Loucy (cell line): ENCODE measurements at regions not wholly inside any gene's neighbourhood (a gene's known extent, or its start where the extent isn't known, plus 50 kb on each side); places are given as distances from the start of the nearest gene placed in this dataset.

Experiments used
- EZH2phosphoT487 ChIP-seq: fragments of 200-600 bp; IDR thresholded peaks from 2 replicates; pipeline ENCODE4 v1.6.1; 2018; ENCODE audit warnings: antibody characterized with exemption, mild to moderate bottlenecking, moderate library complexity, borderline replicate concordance
- TF ChIP-seq, protein P1 (sequence below): fragments of 200-600 bp; sonication (generic); conservative IDR thresholded peaks from 2 replicates; pipeline ENCODE4 v1.5.1; 2014; ENCODE audit warnings: mild to moderate bottlenecking, antibody characterized with exemption, low read length

DNA sequence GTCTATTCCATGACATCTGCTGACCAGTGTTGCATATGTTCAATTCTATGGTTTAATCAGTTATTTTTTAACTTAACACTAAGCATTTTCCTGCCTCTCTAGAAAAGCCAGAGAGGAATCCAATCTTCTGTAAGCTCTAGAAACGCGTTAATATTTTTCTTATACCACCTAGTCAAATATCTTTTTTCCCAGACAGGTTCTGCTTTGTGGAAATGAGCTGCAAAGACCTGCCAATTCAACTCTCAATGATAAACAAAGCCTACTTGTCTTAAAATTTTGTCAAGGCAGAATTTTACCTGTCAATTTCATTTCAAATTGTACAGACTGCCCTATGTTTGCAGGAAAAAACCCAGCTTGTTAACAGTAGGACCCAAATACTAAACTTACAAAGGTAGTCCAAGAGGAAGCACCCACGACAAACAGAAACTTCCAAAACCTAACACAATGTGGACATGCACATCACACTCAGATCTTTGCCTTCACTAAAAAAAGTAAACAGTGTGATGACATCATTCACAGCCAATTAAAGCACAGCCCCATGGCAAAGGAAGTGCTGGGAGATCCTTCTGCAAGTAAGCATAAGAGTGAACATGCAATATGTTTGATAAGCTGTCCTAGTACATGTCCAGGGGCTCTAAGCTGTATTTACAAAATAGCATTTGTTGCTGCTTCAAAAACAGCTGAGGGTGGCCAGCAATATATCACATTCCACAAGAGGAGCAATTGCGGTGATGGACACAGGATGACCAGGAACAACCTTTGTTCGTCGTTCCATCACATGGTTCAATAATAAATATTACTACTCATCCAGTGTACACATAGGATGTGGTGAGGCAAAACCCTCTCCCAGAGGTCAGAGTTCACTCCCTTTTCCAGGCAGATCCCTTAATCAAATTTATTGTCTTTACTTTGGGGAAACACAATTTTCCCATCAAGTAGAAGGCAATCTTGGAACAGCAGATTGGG, 139.4 kb upstream of the TSC22D2 start:
- TF ChIP-seq, protein P1, sequence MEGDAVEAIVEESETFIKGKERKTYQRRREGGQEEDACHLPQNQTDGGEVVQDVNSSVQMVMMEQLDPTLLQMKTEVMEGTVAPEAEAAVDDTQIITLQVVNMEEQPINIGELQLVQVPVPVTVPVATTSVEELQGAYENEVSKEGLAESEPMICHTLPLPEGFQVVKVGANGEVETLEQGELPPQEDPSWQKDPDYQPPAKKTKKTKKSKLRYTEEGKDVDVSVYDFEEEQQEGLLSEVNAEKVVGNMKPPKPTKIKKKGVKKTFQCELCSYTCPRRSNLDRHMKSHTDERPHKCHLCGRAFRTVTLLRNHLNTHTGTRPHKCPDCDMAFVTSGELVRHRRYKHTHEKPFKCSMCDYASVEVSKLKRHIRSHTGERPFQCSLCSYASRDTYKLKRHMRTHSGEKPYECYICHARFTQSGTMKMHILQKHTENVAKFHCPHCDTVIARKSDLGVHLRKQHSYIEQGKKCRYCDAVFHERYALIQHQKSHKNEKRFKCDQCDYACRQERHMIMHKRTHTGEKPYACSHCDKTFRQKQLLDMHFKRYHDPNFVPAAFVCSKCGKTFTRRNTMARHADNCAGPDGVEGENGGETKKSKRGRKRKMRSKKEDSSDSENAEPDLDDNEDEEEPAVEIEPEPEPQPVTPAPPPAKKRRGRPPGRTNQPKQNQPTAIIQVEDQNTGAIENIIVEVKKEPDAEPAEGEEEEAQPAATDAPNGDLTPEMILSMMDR = no peak
- no peak for TF ChIP-seq EZH2phosphoT487
